ENCODE measurements at regions not wholly inside any gene's neighbourhood (a gene's known extent, or its start where the extent isn't known, plus 50 kb on each side); places are given as distances from the start of the nearest gene placed in this dataset.

GRCh38 chrY:13168257-13168656 is 263.6 kb downstream of the DDX3Y start:
- no peak for TF ChIP-seq EZH2phosphoT487 (IDR thresholded peaks at IDR 0.05; ENCODE audit: insufficient read depth, low read depth)
- TF ChIP-seq EZH2 (IDR thresholded peaks at IDR 0.05; ENCODE audit: insufficient read depth, poor library complexity, severe bottlenecking) = no peak
